ENCODE measurements at regions not wholly inside any gene's neighbourhood (a gene's known extent, or its start where the extent isn't known, plus 50 kb on each side); places are given as distances from the start of the nearest gene placed in this dataset.
A peak's percentile ranks its signal among the peaks of the same experiment; 100 is the strongest.

DNA sequence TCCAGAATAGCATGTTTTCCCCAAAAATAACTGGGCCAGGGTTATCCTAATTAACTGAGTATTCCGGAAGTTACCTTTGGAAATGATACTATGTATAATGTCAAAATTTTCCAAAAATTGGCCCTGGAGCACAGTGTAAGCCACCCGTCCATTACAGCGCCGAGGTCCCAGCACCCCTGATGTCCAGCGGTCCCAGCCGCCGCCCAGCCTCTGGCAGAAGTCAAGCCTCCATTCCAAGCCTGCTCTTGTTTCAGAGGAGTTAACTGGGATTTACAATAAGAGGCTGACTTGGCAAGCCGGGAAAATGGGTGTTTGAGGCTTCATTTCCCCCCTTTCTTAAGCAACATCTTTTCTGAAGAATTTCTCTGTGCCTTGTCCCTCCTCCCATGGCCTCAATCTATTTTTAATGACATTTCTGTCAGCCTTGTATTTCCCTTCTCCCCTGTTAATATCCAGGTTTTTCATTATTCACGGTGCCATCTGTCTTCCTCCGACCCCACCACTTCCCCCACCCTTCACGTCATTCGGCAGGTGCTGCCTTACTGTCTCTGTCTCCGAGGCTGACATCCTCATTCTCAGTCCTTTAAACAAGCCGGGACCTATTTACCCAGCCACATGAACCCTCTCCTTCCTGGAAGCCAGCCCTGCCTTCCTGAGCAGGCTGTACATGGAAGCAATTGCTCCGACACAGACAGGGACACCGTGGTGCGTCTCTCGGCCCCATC is 490.9 kb downstream of the NPHP4 start:
- no peak for DNase-seq (ENCODE audit: low read depth in 2 of 2)

DNA sequence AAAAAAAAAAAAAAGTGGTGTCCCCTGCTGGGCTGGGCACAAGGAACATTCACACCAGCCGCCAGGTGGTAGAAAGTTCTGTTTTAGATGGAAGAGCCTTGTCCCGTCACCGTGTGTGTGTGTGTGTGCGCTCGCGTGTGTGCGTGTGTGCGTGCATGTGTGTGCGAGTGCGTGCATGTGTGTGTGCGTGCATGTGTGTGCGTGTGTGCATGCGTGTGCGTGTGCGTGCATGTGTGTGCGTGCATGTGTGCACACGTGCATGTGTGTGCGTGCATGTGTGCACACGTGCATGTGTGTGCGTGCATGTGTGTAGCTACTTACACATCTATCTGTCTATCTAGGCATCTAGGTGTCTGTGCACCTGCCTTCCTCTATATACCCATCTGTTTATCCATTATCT is 491.7 kb downstream of the NPHP4 start:
- no peak for DNase-seq (ENCODE audit: low read depth in 2 of 2)

DNA sequence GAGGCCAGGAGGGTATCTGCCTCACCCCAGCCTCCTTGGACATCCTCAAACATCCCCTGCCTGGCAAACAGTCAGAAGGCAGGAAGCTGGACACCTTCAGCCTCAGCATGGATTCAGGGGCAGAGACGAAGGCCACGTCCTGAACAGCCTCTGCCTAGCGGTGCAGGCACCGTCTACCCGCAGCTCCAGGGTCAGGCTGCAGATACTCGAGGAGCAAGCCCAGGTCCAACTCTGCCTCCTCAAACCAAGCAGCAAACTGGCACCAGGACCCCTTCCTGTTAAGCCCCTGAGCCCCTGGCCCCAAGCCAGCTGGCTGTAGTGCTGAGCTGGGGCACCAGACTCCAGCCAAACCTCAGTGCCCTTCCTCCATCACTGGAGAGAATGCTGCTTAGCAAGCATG is 494.7 kb downstream of the NPHP4 start:
- DNase-seq (ENCODE audit: low read depth in 2 of 2), result no peak

- no peak for DNase-seq (ENCODE audit: low read depth in 2 of 2)
Measured at GRCh38 chr1:5495596-5496410, 496.4 kb downstream of the NPHP4 start.

DNA sequence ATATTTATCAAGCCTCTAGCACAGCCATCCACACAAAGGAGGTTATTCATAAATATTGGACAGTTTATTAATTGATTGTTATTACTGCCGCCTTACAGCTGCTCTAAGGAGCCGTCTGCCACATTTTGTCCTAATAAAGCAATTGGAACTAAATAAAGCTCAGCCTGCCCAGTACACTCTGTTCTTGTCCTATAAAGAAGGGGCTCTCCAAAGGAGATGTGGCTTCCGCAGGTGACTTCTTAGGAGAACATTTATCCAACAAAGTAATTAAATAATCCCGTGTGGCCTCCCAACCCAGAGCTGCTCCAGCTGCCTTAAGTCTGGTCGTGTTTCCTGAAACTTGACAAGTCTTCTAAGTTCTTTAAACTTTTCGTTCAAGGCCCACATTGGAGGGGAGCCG is 497.7 kb downstream of the NPHP4 start:
- no peak for DNase-seq (ENCODE audit: low read depth in 2 of 2)

GRCh38 chr1:5493851-5494311 is 498.3 kb downstream of the NPHP4 start:
- DNase-seq (ENCODE audit: low read depth in 2 of 2), result no peak

GRCh38 chr1:5493275-5493674 is 498.9 kb downstream of the NPHP4 start:
- DNase-seq (ENCODE audit: low read depth in 2 of 2), result no peak

- DNase-seq (ENCODE audit: low read depth in 2 of 2), result no peak
Measured at GRCh38 chr1:5492846-5493245, 499.4 kb downstream of the NPHP4 start.

GRCh38 chr1:5491207-5491904 is 500.9 kb downstream of the NPHP4 start:
- DNase-seq (ENCODE audit: low read depth in 2 of 2), result no peak

GRCh38 chr1:5490635-5491034 is 501.6 kb downstream of the NPHP4 start:
- DNase-seq (ENCODE audit: low read depth in 2 of 2), result no peak

DNA sequence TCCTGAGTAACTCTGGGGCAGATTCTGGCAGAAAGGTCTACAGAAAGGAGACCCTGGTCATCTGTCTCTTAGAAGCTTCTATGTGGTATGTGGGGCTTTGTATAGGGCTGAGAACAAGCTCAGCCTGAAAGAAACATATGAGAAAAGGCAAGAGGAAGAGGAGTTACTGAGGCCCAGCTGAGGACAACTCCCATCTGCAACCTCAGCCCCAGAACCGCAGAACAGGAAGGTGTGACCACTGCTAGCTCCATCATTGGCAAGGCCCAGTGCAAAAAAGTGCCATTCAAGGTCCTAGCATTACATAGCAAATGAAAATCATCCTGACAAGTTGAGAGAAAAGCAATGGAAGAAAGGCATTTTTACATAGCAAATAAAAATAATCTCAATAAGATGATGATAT is 503.8 kb downstream of the NPHP4 start:
- DNase-seq (ENCODE audit: low read depth in 2 of 2), result no peak

- DNase-seq (ENCODE audit: low read depth in 2 of 2), result no peak
Measured at GRCh38 chr1:5485968-5486696, 506.1 kb downstream of the NPHP4 start.

- no peak for DNase-seq (ENCODE audit: low read depth in 2 of 2)
Measured at GRCh38 chr1:5485436-5485835, 506.8 kb downstream of the NPHP4 start.

- DNase-seq (ENCODE audit: low read depth in 2 of 2), result no peak
Measured at GRCh38 chr1:5484451-5485165, 507.6 kb downstream of the NPHP4 start.

- DNase-seq (ENCODE audit: low read depth in 2 of 2), result peak; percentile 11 to 17
Measured at GRCh38 chr1:5481889-5482288, 510.3 kb downstream of the NPHP4 start.

DNA sequence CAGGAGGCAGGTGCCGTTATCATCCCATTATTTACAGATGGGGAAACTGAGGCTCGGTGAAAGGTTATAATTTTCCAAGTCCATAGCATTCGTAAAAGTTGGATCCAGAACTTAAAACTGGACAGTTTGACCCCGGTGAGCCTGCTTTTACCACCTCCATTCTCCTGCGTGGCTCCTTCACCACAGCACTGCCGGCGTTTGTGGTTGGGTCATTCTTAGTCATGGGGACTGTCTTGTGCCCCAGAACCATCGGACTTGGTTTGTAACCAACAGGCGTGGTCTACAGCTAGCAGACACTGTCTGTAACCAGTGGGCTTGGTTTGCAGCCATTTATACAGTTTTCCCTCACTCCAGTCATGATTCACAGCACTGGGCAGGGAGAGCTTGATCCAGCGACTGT is 511.3 kb downstream of the NPHP4 start:
- DNase-seq (ENCODE audit: low read depth in 2 of 2), result no peak

GRCh38 chr1:5479876-5480646 is 512.2 kb downstream of the NPHP4 start:
- DNase-seq (ENCODE audit: low read depth in 2 of 2), result no peak

DNA sequence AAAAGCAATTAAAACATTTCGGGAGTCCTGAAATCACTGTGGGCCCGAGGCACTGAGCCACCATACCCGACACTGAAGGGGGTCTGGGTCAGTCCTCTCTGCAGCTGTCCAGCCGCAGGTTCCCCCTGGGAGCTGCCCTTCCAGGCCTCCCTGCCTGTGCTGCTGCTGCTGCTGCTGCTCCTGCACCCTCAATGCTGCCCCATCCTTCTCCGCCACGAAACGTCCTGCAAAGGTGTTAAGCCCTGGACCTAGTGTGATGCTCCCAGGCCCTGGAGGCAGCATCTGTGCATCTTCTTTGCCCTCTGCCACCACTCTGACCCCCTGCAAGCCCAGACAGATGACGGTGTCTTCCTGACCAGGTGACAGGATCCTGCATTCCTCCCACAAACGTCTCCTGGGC is 513.3 kb downstream of the NPHP4 start:
- no peak for DNase-seq (ENCODE audit: low read depth in 2 of 2)

DNA sequence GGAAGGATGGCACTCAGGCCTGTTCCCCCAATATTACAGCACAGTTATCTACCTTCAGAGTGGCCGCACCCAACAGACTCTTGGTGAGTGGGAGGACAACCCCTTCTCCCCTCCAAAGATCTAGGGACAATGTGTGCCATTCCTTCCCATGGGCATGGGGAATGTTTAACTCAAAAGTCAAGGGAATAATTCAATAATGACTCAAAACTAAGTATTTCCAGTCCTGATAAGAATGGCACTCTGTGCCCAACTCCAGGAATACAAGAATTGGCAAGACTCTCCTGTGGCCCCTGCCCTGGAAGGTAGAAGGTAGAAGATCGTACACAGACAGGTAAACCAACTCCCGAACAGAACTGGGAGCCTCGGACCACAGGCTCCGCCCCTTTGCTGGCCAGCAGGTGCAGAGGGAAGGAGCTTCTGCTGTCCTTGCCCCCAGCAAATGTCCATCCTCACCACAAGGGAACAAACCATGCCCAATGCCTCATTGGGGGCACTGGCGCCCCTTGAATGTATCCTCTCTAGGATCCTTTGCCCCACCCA is 514.0 kb downstream of the NPHP4 start:
- no peak for DNase-seq (ENCODE audit: low read depth in 2 of 2)

DNA sequence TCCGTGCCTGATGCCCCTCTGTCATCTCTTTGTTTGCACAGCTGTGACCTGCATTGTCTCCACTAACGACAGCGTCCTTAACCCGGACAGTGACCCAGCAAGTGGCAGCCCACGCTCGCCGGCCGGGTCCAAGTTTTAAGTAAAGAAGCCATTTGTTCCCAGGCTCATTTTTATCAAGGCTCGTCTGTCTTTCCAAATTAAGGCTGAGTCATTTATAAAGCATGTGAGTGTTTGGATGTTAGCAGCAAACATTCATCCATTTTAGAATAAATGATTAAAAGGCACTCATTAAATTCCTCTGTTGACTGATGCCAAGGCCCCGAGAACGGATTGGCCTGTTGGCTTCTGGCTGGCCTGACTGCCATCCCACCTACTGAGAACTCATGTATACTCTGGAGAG is 514.5 kb downstream of the NPHP4 start:
- DNase-seq (ENCODE audit: low read depth in 2 of 2), result no peak

Data from stimulated activated CD4-positive, alpha-beta T cell treated with anti-CD3 and anti-CD28 coated beads, Interleukin-12 subunit alpha, Interleukin-12 subunit beta, amount 100 ng/mL, for 24 hours (primary cell).